Vagina (tissue), 2 donors: ENCODE measurements at regions not wholly inside any gene's neighbourhood (a gene's known extent, or its start where the extent isn't known, plus 50 kb on each side); places are given as distances from the start of the nearest gene placed in this dataset.

Experiments used
- CTCF ChIP-seq, 3 experiments: fragments of 450-650 bp in 2 of 3; fragments of 200-600 bp in 1 of 3; sonication (generic) in 1 of 3; IDR thresholded peaks; one replicate each; pipeline ENCODE4 v1.5.1; 2017 to 2019; ENCODE audit warnings: antibody characterized with exemption in 3 of 3, mild to moderate bottlenecking in 2 of 3, moderate library complexity in 2 of 3
- POLR2A ChIP-seq, 2 donors: fragments of 450-650 bp; IDR thresholded peaks; one replicate each; pipeline ENCODE4 v1.6.1; 2017; ENCODE audit warnings: antibody characterized with exemption in 2 of 2, mild to moderate bottlenecking in 2 of 2, moderate library complexity in 2 of 2
- POLR2AphosphoS5 ChIP-seq, 2 donors: sonication (generic); formaldehyde crosslinking; IDR thresholded peaks; one replicate each; pipeline ENCODE4 v1.9.0; 2017; ENCODE audit warnings: antibody characterized with exemption in 2 of 2, mild to moderate bottlenecking in 2 of 2, low read depth in 1 of 2; ENCODE audit not compliant: insufficient read depth in 1 of 2

GRCh38 chr5:92500752-92501151 lies 1080.3 kb downstream of the NR2F1-AS1 start:
- no peak for TF ChIP-seq CTCF (IDR thresholded peaks at IDR 0.05)
- no peak for TF ChIP-seq POLR2AphosphoS5 (IDR thresholded peaks at IDR 0.05; ENCODE audit: insufficient read depth in 1 of 2, low read depth in 1 of 2)
- TF ChIP-seq POLR2A (IDR thresholded peaks at IDR 0.05), result no peak
